Epidermal melanocyte (primary cell): ENCODE measurements at regions not wholly inside any gene's neighbourhood (a gene's known extent, or its start where the extent isn't known, plus 50 kb on each side); places are given as distances from the start of the nearest gene placed in this dataset.

ENCODE experiments used
- DNase-seq: peaks from one replicate; pipeline ENCODE4 v3.0.0; 2011; ENCODE audit warnings: low spot score; ENCODE audit not compliant: insufficient read length

- no peak for DNase-seq
Observed at GRCh38 chr3:193847402-193847801, 254.4 kb downstream of the OPA1 start.

GRCh38 chr3:193848547-193848946, 255.5 kb downstream of the OPA1 start:
- DNase-seq = no peak

- DNase-seq = no peak
Observed at GRCh38 chr3:193850084-193850619, 257.1 kb downstream of the OPA1 start.

GRCh38 chr3:193851428-193851847, 258.4 kb downstream of the OPA1 start:
- no peak for DNase-seq

GRCh38 chr3:193851941-193852674, 259.1 kb downstream of the OPA1 start:
- DNase-seq = no peak

- DNase-seq = no peak
Observed at GRCh38 chr3:193852901-193853300, 259.9 kb downstream of the OPA1 start.

- no peak for DNase-seq
Observed at GRCh38 chr3:193853511-193854219, 260.7 kb downstream of the OPA1 start.

GRCh38 chr3:193857996-193858395, 265.0 kb downstream of the OPA1 start:
- DNase-seq = no peak

GRCh38 chr3:193859195-193859594, 266.2 kb downstream of the OPA1 start:
- DNase-seq = no peak

GRCh38 chr3:193861012-193861411, 268.0 kb downstream of the OPA1 start:
- no peak for DNase-seq

GRCh38 chr3:193862843-193863242, 269.8 kb downstream of the OPA1 start:
- no peak for DNase-seq

GRCh38 chr3:193863657-193864357, 270.8 kb downstream of the OPA1 start:
- no peak for DNase-seq

- no peak for DNase-seq
Observed at GRCh38 chr3:193865339-193865738, 270.6 kb upstream of the HES1 start.

GRCh38 chr3:193865896-193866480, 270.0 kb upstream of the HES1 start:
- DNase-seq = no peak

- no peak for DNase-seq
Observed at GRCh38 chr3:193868590-193868989, 267.4 kb upstream of the HES1 start.

- peak; percentile 56 for DNase-seq
Observed at GRCh38 chr3:193869221-193870201, 266.4 kb upstream of the HES1 start.

GRCh38 chr3:193870376-193871219, 265.4 kb upstream of the HES1 start:
- DNase-seq = no peak

- no peak for DNase-seq
Observed at GRCh38 chr3:193871220-193871485, 264.8 kb upstream of the HES1 start.

- peak; percentile 57 for DNase-seq
Observed at GRCh38 chr3:193872265-193872753, 263.6 kb upstream of the HES1 start.
